Glutamatergic neuron (in vitro differentiated cells): ENCODE measurements at regions not wholly inside any gene's neighbourhood (a gene's known extent, or its start where the extent isn't known, plus 50 kb on each side); places are given as distances from the start of the nearest gene placed in this dataset.
A peak's percentile ranks its signal among the peaks of the same experiment; 100 is the strongest.

Experiments used
- DNase-seq: peaks from one replicate; pipeline ENCODE4 v3.0.0; 2022
- H3K27ac Mint-ChIP-seq: one replicate; pipeline ENCODE4 v1.8.0; 2020; ENCODE audit warnings: mild to moderate bottlenecking, mixed read lengths, inconsistent platforms; ENCODE audit not compliant: unreplicated experiment
- H3K27me3 Mint-ChIP-seq: one replicate; pipeline ENCODE4 v1.8.0; 2020; ENCODE audit warnings: mild to moderate bottlenecking, moderate library complexity, mixed read lengths, inconsistent platforms; ENCODE audit not compliant: unreplicated experiment
- H3K36me3 Mint-ChIP-seq: one replicate; pipeline ENCODE4 v1.8.0; 2020; ENCODE audit warnings: mild to moderate bottlenecking, mixed read lengths, inconsistent platforms; ENCODE audit not compliant: unreplicated experiment
- H3K4me1 Mint-ChIP-seq: one replicate; pipeline ENCODE4 v1.8.0; 2020; ENCODE audit warnings: mild to moderate bottlenecking, low read depth, mixed read lengths, inconsistent platforms; ENCODE audit not compliant: unreplicated experiment
- H3K4me3 Mint-ChIP-seq: one replicate; pipeline ENCODE4 v1.8.0; 2020; ENCODE audit warnings: mild to moderate bottlenecking, mixed read lengths, inconsistent platforms; ENCODE audit not compliant: unreplicated experiment
- H3K9me3 Mint-ChIP-seq: one replicate; pipeline ENCODE4 v1.8.0; 2020; ENCODE audit warnings: mild to moderate bottlenecking, moderate library complexity, mixed read lengths, inconsistent platforms; ENCODE audit not compliant: unreplicated experiment
- TF ChIP-seq, protein P1 (sequence below): fragments of 200-600 bp; sonication (generic); IDR thresholded peaks from one replicate; pipeline ENCODE4 v1.5.0; 2021; ENCODE audit not compliant: partially characterized antibody, unreplicated experiment

DNA sequence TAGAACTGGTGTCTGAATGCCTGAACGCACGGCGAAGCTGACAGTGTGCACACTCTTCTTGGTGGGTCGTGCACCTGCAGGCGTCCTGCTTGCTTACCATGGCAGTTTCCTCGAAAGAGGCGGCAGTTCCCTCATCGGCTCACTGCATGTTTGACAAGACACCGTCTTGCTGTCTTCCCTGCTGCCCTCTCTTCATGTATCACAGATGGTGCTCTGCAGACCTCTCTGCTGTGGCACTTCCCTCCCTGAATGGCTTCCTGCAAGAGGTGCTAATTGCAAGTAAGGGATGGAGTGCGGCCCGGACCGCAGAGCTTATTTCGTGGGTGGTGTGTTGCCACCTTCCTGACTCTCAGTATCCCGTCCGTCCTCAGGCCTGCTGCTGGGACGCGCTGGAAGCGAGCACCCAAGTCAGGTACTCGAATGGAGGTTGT is 156.7 kb upstream of the RTL1 start:
- TF ChIP-seq, protein P1, sequence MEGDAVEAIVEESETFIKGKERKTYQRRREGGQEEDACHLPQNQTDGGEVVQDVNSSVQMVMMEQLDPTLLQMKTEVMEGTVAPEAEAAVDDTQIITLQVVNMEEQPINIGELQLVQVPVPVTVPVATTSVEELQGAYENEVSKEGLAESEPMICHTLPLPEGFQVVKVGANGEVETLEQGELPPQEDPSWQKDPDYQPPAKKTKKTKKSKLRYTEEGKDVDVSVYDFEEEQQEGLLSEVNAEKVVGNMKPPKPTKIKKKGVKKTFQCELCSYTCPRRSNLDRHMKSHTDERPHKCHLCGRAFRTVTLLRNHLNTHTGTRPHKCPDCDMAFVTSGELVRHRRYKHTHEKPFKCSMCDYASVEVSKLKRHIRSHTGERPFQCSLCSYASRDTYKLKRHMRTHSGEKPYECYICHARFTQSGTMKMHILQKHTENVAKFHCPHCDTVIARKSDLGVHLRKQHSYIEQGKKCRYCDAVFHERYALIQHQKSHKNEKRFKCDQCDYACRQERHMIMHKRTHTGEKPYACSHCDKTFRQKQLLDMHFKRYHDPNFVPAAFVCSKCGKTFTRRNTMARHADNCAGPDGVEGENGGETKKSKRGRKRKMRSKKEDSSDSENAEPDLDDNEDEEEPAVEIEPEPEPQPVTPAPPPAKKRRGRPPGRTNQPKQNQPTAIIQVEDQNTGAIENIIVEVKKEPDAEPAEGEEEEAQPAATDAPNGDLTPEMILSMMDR = no peak
- H3K9me3 Mint-ChIP-seq = peaks cover 12% of the 10 kb centered on the region
- no peak overlapping the region for H3K27ac Mint-ChIP-seq
- H3K27me3 Mint-ChIP-seq = no peaks in the 10 kb centered on the region
- no peak overlapping the region for H3K4me3 Mint-ChIP-seq
- peak; percentile 6 for DNase-seq
- peaks cover 28% of the 10 kb centered on the region for H3K36me3 Mint-ChIP-seq
- H3K4me1 Mint-ChIP-seq = peaks cover 7% of the 10 kb centered on the region

DNA sequence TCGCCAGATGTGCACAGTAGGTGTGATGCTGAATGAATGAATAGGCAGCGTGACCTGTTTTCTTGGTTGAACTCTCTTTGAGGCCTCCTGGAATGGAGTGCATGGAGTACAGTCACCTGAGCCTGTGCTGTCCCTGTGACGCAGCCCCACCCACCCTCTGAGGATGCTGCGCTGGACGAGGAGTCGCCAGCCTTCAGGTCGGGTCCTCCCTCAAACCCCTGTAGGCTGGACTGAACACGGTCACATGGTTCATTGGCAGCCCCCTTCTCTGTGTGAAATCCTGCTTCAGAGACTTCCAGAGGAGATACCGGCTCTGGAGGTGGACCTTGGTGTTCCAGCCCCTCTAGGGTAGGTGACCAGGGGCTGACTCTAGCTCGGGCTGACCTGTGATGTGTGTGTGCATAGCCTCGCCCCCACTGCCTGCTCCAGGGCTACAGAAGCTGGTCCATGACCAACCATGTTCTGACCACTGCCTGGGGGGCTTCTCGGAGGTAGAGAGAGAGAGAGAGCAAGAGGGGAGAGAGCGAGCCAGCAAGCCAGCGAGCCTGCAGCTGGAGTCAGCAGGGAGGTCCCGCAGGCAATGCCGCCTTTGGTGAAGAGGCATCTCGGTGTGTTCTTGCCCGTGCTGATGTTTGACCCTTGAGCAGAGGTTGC is 158.0 kb upstream of the RTL1 start:
- peaks cover 7% of the 10 kb centered on the region for H3K4me1 Mint-ChIP-seq
- H3K36me3 Mint-ChIP-seq = peaks cover 25% of the 10 kb centered on the region
- H3K9me3 Mint-ChIP-seq = peaks cover 15% of the 10 kb centered on the region
- TF ChIP-seq, protein P1 = no peak
- peak; percentile 8 for DNase-seq
- no peak overlapping the region for H3K4me3 Mint-ChIP-seq
- H3K27ac Mint-ChIP-seq = no peak overlapping the region
- H3K27me3 Mint-ChIP-seq = no peaks in the 10 kb centered on the region

DNA sequence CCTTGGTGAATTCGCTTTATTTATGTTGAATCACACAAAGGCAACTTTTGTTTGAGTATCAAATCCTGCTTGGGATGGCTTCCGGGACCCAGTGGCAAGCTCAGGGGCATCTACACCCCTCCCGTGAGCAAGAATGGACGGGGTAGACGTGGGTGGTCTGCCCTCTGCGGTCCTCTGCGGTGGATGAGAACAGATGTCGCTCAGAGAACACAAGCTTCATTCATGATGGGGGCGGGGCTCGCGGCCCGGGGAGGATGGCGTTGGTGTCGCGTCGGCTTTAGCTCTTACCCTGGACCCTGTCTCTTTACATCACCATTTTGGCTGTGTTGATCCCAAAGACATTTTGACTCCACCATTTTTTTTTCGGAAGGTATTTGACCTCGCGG is 158.5 kb upstream of the RTL1 start:
- no peaks in the 10 kb centered on the region for H3K27me3 Mint-ChIP-seq
- peaks cover 24% of the 10 kb centered on the region for H3K36me3 Mint-ChIP-seq
- peaks cover 7% of the 10 kb centered on the region for H3K4me1 Mint-ChIP-seq
- H3K4me3 Mint-ChIP-seq = no peak overlapping the region
- peaks cover 15% of the 10 kb centered on the region for H3K9me3 Mint-ChIP-seq
- DNase-seq = peak; percentile 17
- no peak overlapping the region for H3K27ac Mint-ChIP-seq
- TF ChIP-seq, protein P1 = no peak

DNA sequence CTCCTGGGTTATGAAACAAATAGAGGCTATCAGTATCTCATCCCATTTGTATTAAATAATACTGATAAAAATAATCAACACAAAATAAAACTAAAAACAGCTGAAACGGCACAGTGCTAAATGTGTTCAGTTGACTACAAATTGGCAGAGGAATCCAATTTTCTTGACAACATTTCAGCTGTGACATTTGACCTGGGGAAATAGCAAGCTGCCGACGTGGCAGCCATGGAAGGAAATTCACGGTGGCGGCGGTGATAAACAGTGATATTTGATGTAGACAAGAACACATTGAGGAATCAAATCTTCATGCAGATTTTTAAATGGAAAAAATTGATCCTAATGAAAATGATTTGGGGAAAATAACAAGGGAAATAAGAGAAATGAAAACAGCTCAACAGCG is 159.1 kb upstream of the RTL1 start:
- H3K36me3 Mint-ChIP-seq = peaks cover 24% of the 10 kb centered on the region
- TF ChIP-seq, protein P1 = no peak
- H3K9me3 Mint-ChIP-seq = peaks cover 15% of the 10 kb centered on the region
- H3K27ac Mint-ChIP-seq = no peak overlapping the region
- H3K27me3 Mint-ChIP-seq = peaks cover under 1% of the 10 kb centered on the region
- H3K4me1 Mint-ChIP-seq = peaks cover 8% of the 10 kb centered on the region
- H3K4me3 Mint-ChIP-seq = peak overlapping the region; percentile 2
- DNase-seq = no peak

DNA sequence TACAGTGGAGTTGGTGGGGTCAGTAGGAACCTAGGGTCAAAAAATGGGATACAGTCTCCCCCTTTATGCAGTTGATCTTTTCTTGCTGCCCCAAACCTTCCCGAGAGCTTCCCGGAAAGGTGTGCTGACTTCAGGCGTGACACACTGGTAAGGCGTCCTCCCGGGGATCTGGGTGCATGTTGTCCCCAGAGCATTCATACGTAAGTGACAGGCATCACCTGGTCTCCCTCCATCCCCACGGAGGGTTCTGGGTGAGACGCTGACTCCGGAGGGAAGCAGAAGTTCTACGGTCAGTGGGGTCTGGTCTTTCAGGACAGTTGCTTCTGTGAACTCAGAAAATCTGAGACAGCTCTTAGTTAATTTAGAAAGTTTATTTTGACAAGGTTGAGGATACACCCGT is 159.6 kb upstream of the RTL1 start:
- Mint-ChIP-seq H3K9me3 (peaks cover 18% of the 10 kb centered on the region), H3K4me1 (peaks cover 13% of the 10 kb centered on the region), H3K4me3 (no peak overlapping the region), H3K27ac (no peak overlapping the region), H3K36me3 (peaks cover 22% of the 10 kb centered on the region), H3K27me3 (peaks cover 6% of the 10 kb centered on the region)
- TF ChIP-seq, protein P1 = no peak
- DNase-seq = peak; percentile 7
